HEK293 (cell line): ENCODE measurements at regions not wholly inside any gene's neighbourhood (a gene's known extent, or its start where the extent isn't known, plus 50 kb on each side); places are given as distances from the start of the nearest gene placed in this dataset.
"Not testable (repeated sequence)": the region's sequence is repeated elsewhere in the genome, so short reads cannot be mapped to it uniquely, and the experiment has no call there.

Experiments used
- CTCF ChIA-PET: fragments of 350-600 bp; formaldehyde crosslinking; extraction: SDS; loops from one replicate; lab custom pipeline; 2021; ENCODE audit warnings: antibody characterized with exemption; lab: Yijun Ruan, JAX
- POLR2A ChIA-PET: fragments of 300-600 bp; formaldehyde crosslinking; extraction: SDS; loops from one replicate; lab custom pipeline; 2020; ENCODE audit warnings: antibody characterized with exemption, inconsistent platforms; lab: Yijun Ruan, JAX
- H3K27ac ChIP-seq: fragments of 200-500 bp; sonication (Bioruptor generic); 2 replicates; pipeline ENCODE4 v1.5.1; 2014; ENCODE audit warnings: low read depth, low read length, control low read depth, inconsistent platforms; ENCODE audit errors: extremely low read depth
- H3K36me3 ChIP-seq, 2 experiments: fragments of 200-500 bp in 1 of 2; sonication (Bioruptor generic) in 1 of 2; 1 replicate in 1 of 2; 2 replicates in 1 of 2; pipeline ENCODE4 v1.5.1; 2014 to 2017; ENCODE audit warnings: inconsistent platforms in 2 of 2, low read length in 2 of 2; ENCODE audit not compliant: control insufficient read depth in 2 of 2, insufficient read depth in 1 of 2
- H3K4me1 ChIP-seq: fragments of 200-500 bp; sonication (Bioruptor generic); 2 replicates; pipeline ENCODE4 v1.5.1; 2014; ENCODE audit warnings: mild to moderate bottlenecking, low read length, inconsistent platforms; ENCODE audit not compliant: control insufficient read depth, insufficient read depth
- H3K4me3 ChIP-seq: 2 replicates; pipeline ENCODE4 v1.5.1; 2011; ENCODE audit warnings: low read depth, mild to moderate bottlenecking, control low read depth, low read length, moderate library complexity
- H3K9me3 ChIP-seq: fragments of 200-500 bp; sonication (Bioruptor generic); 2 replicates; pipeline ENCODE4 v1.5.1; 2014; ENCODE audit warnings: low read depth, low read length, inconsistent platforms; ENCODE audit not compliant: control insufficient read depth, insufficient read depth
- SCRT2 ChIP-seq: fragments of 450-650 bp; formaldehyde crosslinking; IDR thresholded peaks from 2 replicates; pipeline ENCODE4 v1.5.1; 2016; ENCODE audit warnings: missing biosample characterization, missing genetic modification characterization
- ZNF664 ChIP-seq: fragments of 450-650 bp; formaldehyde crosslinking; IDR thresholded peaks from 2 replicates; pipeline ENCODE4 v1.5.1; 2016; ENCODE audit warnings: missing biosample characterization, missing genetic modification characterization
- ZSCAN30 ChIP-seq: fragments of 450-650 bp; IDR thresholded peaks from 2 replicates; pipeline ENCODE4 v1.5.1; 2018; ENCODE audit warnings: missing biosample characterization, mild to moderate bottlenecking, missing genetic modification characterization, moderate library complexity

DNA sequence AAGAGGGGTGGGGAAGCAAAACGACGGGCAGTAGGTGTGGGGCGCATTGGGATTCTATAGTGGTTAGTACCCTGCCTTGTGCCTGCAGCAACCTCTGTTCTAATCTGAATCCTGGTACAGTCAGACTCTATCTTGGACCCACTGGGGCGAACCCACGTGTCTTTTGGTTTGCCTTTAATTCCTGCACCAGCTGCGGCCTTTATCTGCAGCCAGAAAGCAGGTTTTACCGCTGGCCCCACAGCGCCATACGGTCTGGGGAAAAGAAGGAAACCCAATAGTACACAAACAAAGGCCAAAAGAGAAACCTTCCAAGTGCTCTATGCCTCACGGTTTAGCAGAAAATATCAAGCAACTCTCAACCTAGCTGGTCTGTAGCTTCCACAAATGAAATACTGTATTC, 118.2 kb downstream of the PPIAL4A start:
- H3K4me1 ChIP-seq, H3K4me3 ChIP-seq, H3K9me3 ChIP-seq, CTCF ChIA-PET, POLR2A ChIA-PET, H3K27ac ChIP-seq, H3K36me3 ChIP-seq: not testable (repeated sequence)

DNA sequence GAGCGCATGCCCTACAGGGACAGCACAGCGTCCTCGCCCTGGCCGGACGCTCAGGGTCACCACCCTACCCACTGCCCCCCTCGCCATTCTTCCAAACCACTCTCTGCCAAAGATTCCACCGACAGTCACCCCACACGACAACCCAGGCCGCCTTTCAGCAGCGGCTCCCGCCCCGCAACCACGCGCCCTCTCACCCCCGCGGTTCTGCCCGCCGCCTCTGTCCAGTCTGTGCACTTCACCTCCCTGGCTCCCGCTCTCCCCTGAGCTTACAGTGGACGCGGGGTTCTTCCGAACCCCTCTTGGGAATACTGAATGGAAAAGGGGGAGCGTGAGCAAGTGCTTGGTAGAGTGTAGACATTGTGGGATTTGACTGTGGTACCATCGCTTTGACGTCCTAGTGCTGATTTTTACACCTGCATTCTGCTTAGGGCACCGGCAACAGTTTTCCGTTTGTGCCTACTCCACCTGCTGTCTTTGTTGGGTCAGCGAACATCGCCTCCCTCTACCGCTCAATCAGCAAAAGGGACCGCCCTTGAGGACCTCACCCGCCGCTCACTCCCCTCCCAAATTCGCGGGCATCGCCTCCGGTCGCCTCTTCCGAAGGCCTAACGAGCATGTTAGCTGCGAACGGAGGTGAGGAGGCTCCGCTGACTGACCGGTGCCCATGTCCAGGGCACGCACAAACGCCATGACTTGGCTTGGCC, 119.1 kb downstream of the PPIAL4A start:
- POLR2A ChIA-PET, CTCF ChIA-PET, H3K4me1 ChIP-seq, H3K36me3 ChIP-seq, H3K9me3 ChIP-seq, H3K4me3 ChIP-seq, H3K27ac ChIP-seq: not testable (repeated sequence)

DNA sequence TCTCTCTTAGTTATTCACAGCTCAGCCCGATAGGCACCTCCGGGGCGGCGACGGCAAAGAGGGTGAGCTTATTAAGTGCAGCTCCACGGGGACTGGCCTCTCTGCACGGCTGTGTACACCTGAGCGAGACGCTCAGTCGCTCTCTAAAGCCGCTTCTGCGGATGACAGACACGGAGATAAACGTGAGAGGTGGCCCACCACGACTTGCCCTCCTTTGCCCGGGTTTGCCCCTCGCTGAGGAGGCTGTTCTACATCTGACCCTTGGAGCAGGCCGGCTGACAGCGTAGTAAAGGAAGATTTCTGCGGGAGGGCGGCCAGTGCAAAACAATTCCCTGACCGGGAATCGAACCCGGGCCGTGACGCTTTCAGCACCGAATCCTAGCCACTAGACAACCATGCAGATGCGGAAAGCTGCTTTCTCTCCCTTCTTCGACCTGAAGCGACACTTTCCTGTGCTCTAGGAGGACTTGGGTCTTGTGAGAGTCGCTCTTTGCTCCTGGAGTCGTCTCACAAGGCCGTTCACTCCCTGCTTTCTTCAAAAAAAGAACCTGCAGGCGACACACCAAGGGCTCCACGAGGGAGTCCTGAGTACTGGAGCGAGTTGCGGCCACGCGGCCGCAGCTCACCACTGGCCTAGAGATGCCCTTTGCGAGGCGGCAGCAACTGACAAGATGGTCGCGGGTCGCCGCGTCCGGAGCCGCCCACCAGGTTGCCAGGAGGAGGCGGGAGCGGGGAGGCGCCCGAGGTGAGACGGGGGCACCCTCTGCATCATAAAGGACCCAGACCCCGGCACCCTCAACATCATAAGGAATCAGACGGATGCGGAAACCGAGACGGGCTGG, 119.9 kb downstream of the PPIAL4A start:
- H3K9me3 ChIP-seq, POLR2A ChIA-PET, H3K4me1 ChIP-seq, H3K36me3 ChIP-seq, H3K27ac ChIP-seq, CTCF ChIA-PET, H3K4me3 ChIP-seq: not testable (repeated sequence)

DNA sequence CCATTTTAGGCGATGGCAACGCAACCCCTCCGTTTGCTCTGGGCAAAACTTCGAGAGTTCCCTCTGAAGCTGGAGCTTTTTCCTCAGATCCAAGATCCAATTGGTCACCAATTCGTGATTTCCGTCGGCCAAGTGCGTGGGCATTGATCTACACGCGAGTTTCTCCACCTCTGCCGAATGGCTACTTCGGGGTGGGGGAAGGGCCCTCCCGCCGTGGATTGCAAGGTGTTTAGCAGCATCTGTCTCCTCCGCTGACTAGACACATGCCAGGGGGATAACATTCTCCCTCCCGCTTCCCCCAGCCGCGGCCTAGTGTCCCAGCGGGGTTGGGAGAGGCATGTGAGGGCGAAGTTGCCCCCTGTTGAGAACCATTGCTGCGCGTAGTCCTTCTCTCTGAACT, 120.6 kb downstream of the PPIAL4A start:
- CTCF ChIA-PET, H3K4me3 ChIP-seq, POLR2A ChIA-PET, H3K4me1 ChIP-seq, H3K9me3 ChIP-seq, H3K36me3 ChIP-seq, H3K27ac ChIP-seq: not testable (repeated sequence)

DNA sequence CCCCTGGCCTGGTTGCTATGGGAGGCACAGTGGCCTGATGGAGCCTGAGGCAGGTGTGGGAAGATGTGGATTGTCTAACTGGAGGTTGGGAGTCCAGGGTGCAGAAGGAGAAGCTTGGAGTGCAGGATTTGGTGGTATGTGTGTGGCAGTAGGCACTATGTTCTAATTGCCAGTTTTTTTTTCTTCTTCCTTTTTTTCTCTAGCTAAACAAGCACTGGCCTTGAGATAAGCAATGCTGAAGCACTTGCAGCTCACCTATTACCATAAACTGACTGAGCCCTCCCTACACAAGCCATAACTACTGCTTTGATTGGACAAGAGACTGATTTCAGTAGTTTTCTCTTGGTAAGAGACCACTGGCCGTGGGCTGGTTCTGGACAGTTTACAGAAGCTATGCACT, 123.6 kb downstream of the PPIAL4A start:
- POLR2A ChIA-PET, H3K4me3 ChIP-seq, CTCF ChIA-PET, H3K36me3 ChIP-seq, H3K9me3 ChIP-seq, H3K27ac ChIP-seq, H3K4me1 ChIP-seq: not testable (repeated sequence)

DNA sequence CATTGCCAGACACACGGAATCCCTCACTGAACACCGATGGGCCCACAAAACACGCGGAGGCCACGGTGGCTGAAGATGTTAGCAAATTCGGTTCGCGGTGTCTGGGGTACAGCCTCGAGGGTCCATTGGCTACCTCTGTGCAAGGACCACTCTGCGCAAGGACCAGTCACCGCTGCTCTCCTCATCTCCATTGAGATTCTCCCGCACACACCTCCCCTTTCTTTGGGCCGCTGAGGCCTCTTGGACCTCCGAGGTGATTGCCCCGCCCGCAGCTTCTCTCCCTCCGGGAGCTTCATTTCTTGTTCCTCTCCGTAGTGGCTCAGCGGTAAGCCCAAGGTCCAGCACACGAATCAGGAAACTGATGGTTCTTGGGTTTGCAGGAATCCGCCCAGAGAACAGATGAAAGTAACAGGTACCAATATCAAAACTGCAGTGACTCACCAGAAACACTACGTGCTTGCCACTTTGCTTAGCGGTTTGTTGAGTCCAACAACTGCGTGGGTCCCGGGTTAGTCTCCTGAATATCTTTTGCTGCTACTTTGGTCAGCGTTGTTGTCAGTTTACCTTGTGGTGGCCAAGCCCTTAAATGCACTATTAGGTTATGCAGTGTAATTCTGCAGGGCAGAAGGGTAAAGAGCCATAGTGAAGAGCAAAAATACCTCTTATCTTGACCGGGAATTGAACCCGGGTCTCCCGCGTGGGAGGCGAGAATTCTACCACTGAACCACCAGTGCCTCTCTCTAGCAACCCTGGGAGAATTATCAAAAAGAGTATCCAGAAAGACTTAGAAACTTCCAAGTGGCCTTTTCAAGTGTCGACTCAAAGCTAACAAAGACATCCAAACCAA, 126.8 kb downstream of the PPIAL4A start:
- H3K27ac ChIP-seq, H3K9me3 ChIP-seq, H3K4me1 ChIP-seq, POLR2A ChIA-PET, CTCF ChIA-PET, H3K4me3 ChIP-seq, H3K36me3 ChIP-seq: not testable (repeated sequence)
- TF ChIP-seq ZSCAN30 (0 out of 2 replicates have a peak, but pooled peaks have one; percentile 30), ZNF664 (tag by site-specific recombination) (peak; percentile 65; the same call in 1 of the 2 replicates), SCRT2 (tag by site-specific recombination) (0 out of 2 replicates have a peak, but pooled peaks have one; percentile 10)

DNA sequence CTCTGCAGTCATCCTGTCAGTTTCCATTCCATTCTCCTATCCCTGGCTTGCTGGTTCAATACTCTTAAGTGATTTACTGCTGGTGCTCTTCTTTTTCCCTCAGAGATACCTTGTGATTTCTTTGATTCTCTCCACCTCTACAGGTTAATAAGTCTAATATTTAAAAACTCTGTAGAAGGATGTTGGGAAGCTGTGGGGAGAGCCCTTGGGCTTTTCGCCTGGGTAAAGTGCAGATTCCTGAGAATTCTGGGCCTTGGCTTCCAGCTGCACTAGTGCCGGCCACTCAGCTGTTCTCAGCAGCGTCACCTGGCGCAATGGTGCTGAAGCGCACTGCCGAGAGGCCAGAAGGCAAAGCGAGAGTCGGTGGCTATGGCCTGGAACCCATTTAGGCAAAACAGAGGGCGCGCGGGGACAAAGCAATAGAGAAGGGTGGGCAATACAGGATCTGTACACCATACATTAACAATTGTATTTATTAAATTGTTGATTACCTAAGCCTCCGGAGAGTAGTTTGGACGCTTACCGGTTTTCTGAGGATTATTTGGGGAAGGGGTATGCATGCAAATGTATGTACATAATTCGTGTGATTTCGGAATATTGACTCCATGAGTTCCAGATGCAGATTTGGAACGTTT, 130.3 kb downstream of the PPIAL4A start:
- H3K27ac ChIP-seq, CTCF ChIA-PET, POLR2A ChIA-PET, H3K4me3 ChIP-seq, H3K36me3 ChIP-seq, H3K9me3 ChIP-seq, H3K4me1 ChIP-seq: not testable (repeated sequence)
